ENCODE measurements at regions not wholly inside any gene's neighbourhood (a gene's known extent, or its start where the extent isn't known, plus 50 kb on each side); places are given as distances from the start of the nearest gene placed in this dataset.
"Not testable (repeated sequence)": the region's sequence is repeated elsewhere in the genome, so short reads cannot be mapped to it uniquely, and the experiment has no call there.

GRCh38 chr2:87547106-87547505 is 200.8 kb upstream of the PLGLB2 start:
- TF ChIP-seq POLR2A (IDR thresholded peaks at IDR 0.05; ENCODE audit: low read depth, low read length); CTCF (IDR thresholded peaks at IDR 0.05; ENCODE audit: extremely low read depth in 1 of 2, insufficient read depth in 1 of 2, low read depth in 1 of 2, low read length in 2 of 2); POLR2AphosphoS5 (IDR thresholded peaks at IDR 0.05; ENCODE audit: insufficient read depth, low read depth, low read length); MYC (IDR thresholded peaks at IDR 0.05; ENCODE audit: low read depth, low read length); MAX (IDR thresholded peaks at IDR 0.05; ENCODE audit: insufficient read depth, insufficient read length); FOS (IDR thresholded peaks at IDR 0.05; ENCODE audit: borderline replicate concordance, insufficient read depth, low read length): not testable (repeated sequence)
